CD4-positive, alpha-beta memory T cell (primary cell): ENCODE measurements at regions not wholly inside any gene's neighbourhood (a gene's known extent, or its start where the extent isn't known, plus 50 kb on each side); places are given as distances from the start of the nearest gene placed in this dataset.

Experiments used
- CTCF ChIA-PET: fragments of 350-600 bp; sonication (Branson Sonifier 250); formaldehyde crosslinking; loops from one replicate; lab custom pipeline; 2021; ENCODE audit warnings: inconsistent platforms; ENCODE audit not compliant: partially characterized antibody; lab: Charles Lee
- POLR2A ChIA-PET: fragments of 350-600 bp; sonication (Branson Sonifier 250); formaldehyde crosslinking; loops from one replicate; lab custom pipeline; 2021; ENCODE audit not compliant: partially characterized antibody; lab: Charles Lee
- DNase-seq, 5 donors: peaks; one replicate each; pipeline versions ENCODE4 v3.0.0 to v3.0.0-alpha.2; 2020 to 2022; ENCODE audit warnings: mixed read lengths in 1 of 5
- H3K27ac ChIP-seq: one replicate; pipeline ENCODE4 v1.7.0; 2013; ENCODE audit warnings: low read depth, low read length
- H3K27me3 ChIP-seq: 2 replicates; pipeline ENCODE4 v1.7.0; 2013; ENCODE audit warnings: mild to moderate bottlenecking, low read length, moderate library complexity; ENCODE audit not compliant: insufficient read depth
- H3K36me3 ChIP-seq: 2 replicates; pipeline ENCODE4 v1.7.0; 2013; ENCODE audit warnings: mild to moderate bottlenecking, low read length, moderate library complexity; ENCODE audit not compliant: insufficient read depth
- H3K4me1 ChIP-seq: 2 replicates; pipeline ENCODE4 v1.7.0; 2013; ENCODE audit warnings: mild to moderate bottlenecking, low read length, moderate library complexity; ENCODE audit not compliant: insufficient read depth
- H3K4me3 ChIP-seq, 2 donors: one replicate each; pipeline ENCODE4 v1.7.0; 2013; ENCODE audit warnings: low read length in 2 of 2, mild to moderate bottlenecking in 1 of 2
- H3K9me3 ChIP-seq, 2 donors: one replicate each; pipeline ENCODE4 v1.7.0; 2013; ENCODE audit warnings: low read length in 2 of 2, control low read depth in 1 of 2; ENCODE audit not compliant: control insufficient read depth in 1 of 2
- H3K27ac Mint-ChIP-seq, 7 donors: one replicate each; pipeline ENCODE4 v1.8.0; 2020 to 2021; ENCODE audit warnings: mixed read lengths in 7 of 7, mild to moderate bottlenecking in 6 of 7, inconsistent platforms in 3 of 7, moderate library complexity in 3 of 7
- H3K27me3 Mint-ChIP-seq, 2 donors: one replicate each; pipeline ENCODE4 v1.8.0; 2020 to 2021; ENCODE audit warnings: mixed read lengths in 2 of 2
- H3K36me3 Mint-ChIP-seq, 2 donors: one replicate each; pipeline ENCODE4 v1.8.0; 2020 to 2021; ENCODE audit warnings: mixed read lengths in 2 of 2, inconsistent platforms in 1 of 2, mild to moderate bottlenecking in 1 of 2
- H3K4me1 Mint-ChIP-seq, 4 donors: one replicate each; pipeline ENCODE4 v1.8.0; 2020 to 2021; ENCODE audit warnings: mixed read lengths in 4 of 4, mild to moderate bottlenecking in 1 of 4
- H3K4me3 Mint-ChIP-seq, 8 donors: one replicate each; pipeline ENCODE4 v1.8.0; 2020 to 2021; ENCODE audit warnings: mixed read lengths in 8 of 8, mild to moderate bottlenecking in 7 of 8, moderate library complexity in 6 of 8, inconsistent platforms in 3 of 8
- H3K9me3 Mint-ChIP-seq, 8 donors: one replicate each; pipeline ENCODE4 v1.8.0; 2020 to 2021; ENCODE audit warnings: mixed read lengths in 8 of 8, mild to moderate bottlenecking in 5 of 8, inconsistent platforms in 3 of 8, moderate library complexity in 1 of 8
- intact Hi-C: fragments of 100-400 bp; cut with micrococcal nuclease; formaldehyde crosslinking; loops from one replicate; pipeline ENCODE4 v1.15.1; 2023

- no peak overlapping the region for H3K4me3 Mint-ChIP-seq
- H3K27me3 Mint-ChIP-seq, result peaks cover 5 to 11% of the 10 kb centered on the region in 2 donors
- Histone ChIP-seq H3K27me3 (peaks cover 7% of the 10 kb centered on the region), H3K36me3 (no peaks in the 10 kb centered on the region), H3K9me3 (no peaks in the 10 kb centered on the region), H3K4me1 (no peaks in the 10 kb centered on the region), H3K4me3 (no peak overlapping the region), H3K27ac (no peak overlapping the region)
- H3K27ac Mint-ChIP-seq, result no peak overlapping the region
- intact Hi-C loops, result no loop called here
- DNase-seq, result no peak
- no peaks in the 10 kb centered on the region for H3K36me3 Mint-ChIP-seq
- ChIA-PET CTCF (no interaction called here), POLR2A (interaction anchor here (0.6 kb wide), 1 partner anchor 34 kb away, joined by 4 read pairs; no protein-coding TSS in a partner anchor)
- peaks cover 0 to 6% (median 3%) of the 10 kb centered on the region in 8 donors for H3K9me3 Mint-ChIP-seq
- H3K4me1 Mint-ChIP-seq, result no peaks in the 10 kb centered on the region
These were observed 156.1 kb downstream of the ZNF330 start for GRCh38 chr4:141376769-141377168.

GRCh38 chr4:141387299-141387698 is 166.6 kb downstream of the ZNF330 start:
- Mint-ChIP-seq H3K9me3 (peaks cover 0 to 6% (median 0%) of the 10 kb centered on the region in 8 donors), H3K4me3 (no peak overlapping the region), H3K4me1 (no peaks in the 10 kb centered on the region), H3K27me3 (no peaks in the 10 kb centered on the region), H3K36me3 (no peaks in the 10 kb centered on the region), H3K27ac (no peak overlapping the region)
- DNase-seq, result no peak
- Histone ChIP-seq H3K27ac (no peak overlapping the region), H3K36me3 (no peaks in the 10 kb centered on the region), H3K27me3 (no peaks in the 10 kb centered on the region), H3K9me3 (no peaks in the 10 kb centered on the region), H3K4me3 (no peak overlapping the region), H3K4me1 (no peaks in the 10 kb centered on the region)
- POLR2A ChIA-PET, result no interaction called here
- intact Hi-C loops, result no loop called here
- CTCF ChIA-PET, result no interaction called here

GRCh38 chr4:141388481-141388880 is 167.8 kb downstream of the ZNF330 start:
- Histone ChIP-seq H3K27me3 (no peaks in the 10 kb centered on the region), H3K4me3 (no peak overlapping the region), H3K27ac (no peak overlapping the region), H3K36me3 (no peaks in the 10 kb centered on the region), H3K9me3 (no peaks in the 10 kb centered on the region), H3K4me1 (no peaks in the 10 kb centered on the region)
- ChIA-PET CTCF (no interaction called here), POLR2A (no interaction called here)
- no peak for DNase-seq
- H3K9me3 Mint-ChIP-seq, result no peaks in the 10 kb centered on the region
- H3K4me1 Mint-ChIP-seq, result no peaks in the 10 kb centered on the region
- no peak overlapping the region for H3K4me3 Mint-ChIP-seq
- no peaks in the 10 kb centered on the region for H3K27me3 Mint-ChIP-seq
- H3K27ac Mint-ChIP-seq, result no peak overlapping the region
- no peaks in the 10 kb centered on the region for H3K36me3 Mint-ChIP-seq
- intact Hi-C loops, result no loop called here

- H3K27ac ChIP-seq, result no peak overlapping the region
- no peaks in the 10 kb centered on the region for H3K4me1 ChIP-seq
- no peaks in the 10 kb centered on the region for H3K36me3 ChIP-seq
- ChIA-PET CTCF (no interaction called here), POLR2A (no interaction called here)
- no peak overlapping the region for H3K4me3 ChIP-seq
- Mint-ChIP-seq H3K27me3 (no peaks in the 10 kb centered on the region), H3K27ac (no peak overlapping the region), H3K4me1 (no peaks in the 10 kb centered on the region), H3K36me3 (no peaks in the 10 kb centered on the region), H3K9me3 (no peaks in the 10 kb centered on the region), H3K4me3 (no peak overlapping the region)
- intact Hi-C loops, result no loop called here
- H3K9me3 ChIP-seq, result no peaks in the 10 kb centered on the region
- no peak for DNase-seq
- no peaks in the 10 kb centered on the region for H3K27me3 ChIP-seq
These were observed 169.0 kb downstream of the ZNF330 start for GRCh38 chr4:141389649-141390048.

- no peak overlapping the region for H3K4me3 Mint-ChIP-seq
- no peak overlapping the region for H3K27ac ChIP-seq
- POLR2A ChIA-PET, result no interaction called here
These were observed 169.9 kb downstream of the ZNF330 start for GRCh38 chr4:141390571-141390970.

GRCh38 chr4:141391293-141391692 is 170.6 kb downstream of the ZNF330 start:
- Histone ChIP-seq H3K27me3 (no peaks in the 10 kb centered on the region), H3K36me3 (no peaks in the 10 kb centered on the region), H3K4me1 (no peaks in the 10 kb centered on the region), H3K9me3 (no peaks in the 10 kb centered on the region), H3K27ac (no peak overlapping the region), H3K4me3 (no peak overlapping the region)
- CTCF ChIA-PET, result no interaction called here
- intact Hi-C loops, result no loop called here
- H3K4me1 Mint-ChIP-seq, result no peaks in the 10 kb centered on the region
- no peak overlapping the region for H3K4me3 Mint-ChIP-seq
- no peaks in the 10 kb centered on the region for H3K9me3 Mint-ChIP-seq
- no peak overlapping the region for H3K27ac Mint-ChIP-seq
- no peak for DNase-seq
- POLR2A ChIA-PET, result no interaction called here
- peaks cover 0 to 2% of the 10 kb centered on the region in 2 donors for H3K27me3 Mint-ChIP-seq
- H3K36me3 Mint-ChIP-seq, result no peaks in the 10 kb centered on the region

More at GRCh38 chr4:141390571-141390970, 169.9 kb downstream of the ZNF330 start:
- Histone ChIP-seq H3K9me3 (no peaks in the 10 kb centered on the region), H3K4me3 (no peak overlapping the region), H3K4me1 (no peaks in the 10 kb centered on the region), H3K36me3 (no peaks in the 10 kb centered on the region), H3K27me3 (no peaks in the 10 kb centered on the region)
- CTCF ChIA-PET, result no interaction called here
- no peaks in the 10 kb centered on the region for H3K9me3 Mint-ChIP-seq
- intact Hi-C loops, result no loop called here
- H3K4me1 Mint-ChIP-seq, result no peaks in the 10 kb centered on the region
- peaks cover 0 to 2% of the 10 kb centered on the region in 2 donors for H3K27me3 Mint-ChIP-seq
- no peaks in the 10 kb centered on the region for H3K36me3 Mint-ChIP-seq
- DNase-seq, result no peak
- H3K27ac Mint-ChIP-seq, result no peak overlapping the region

GRCh38 chr4:141391771-141392170 is 171.1 kb downstream of the ZNF330 start:
- Histone ChIP-seq H3K27me3 (no peaks in the 10 kb centered on the region), H3K4me1 (no peaks in the 10 kb centered on the region), H3K36me3 (no peaks in the 10 kb centered on the region), H3K27ac (no peak overlapping the region), H3K9me3 (no peaks in the 10 kb centered on the region), H3K4me3 (no peak overlapping the region)
- ChIA-PET POLR2A (no interaction called here), CTCF (no interaction called here)
- Mint-ChIP-seq H3K36me3 (no peaks in the 10 kb centered on the region), H3K9me3 (no peaks in the 10 kb centered on the region), H3K27me3 (peaks cover 0 to 2% of the 10 kb centered on the region in 2 donors), H3K27ac (no peak overlapping the region), H3K4me3 (no peak overlapping the region), H3K4me1 (no peaks in the 10 kb centered on the region)
- intact Hi-C loops, result no loop called here
- DNase-seq, result no peak
